ENCODE measurements at regions not wholly inside any gene's neighbourhood (a gene's known extent, or its start where the extent isn't known, plus 50 kb on each side); places are given as distances from the start of the nearest gene placed in this dataset.

DNA sequence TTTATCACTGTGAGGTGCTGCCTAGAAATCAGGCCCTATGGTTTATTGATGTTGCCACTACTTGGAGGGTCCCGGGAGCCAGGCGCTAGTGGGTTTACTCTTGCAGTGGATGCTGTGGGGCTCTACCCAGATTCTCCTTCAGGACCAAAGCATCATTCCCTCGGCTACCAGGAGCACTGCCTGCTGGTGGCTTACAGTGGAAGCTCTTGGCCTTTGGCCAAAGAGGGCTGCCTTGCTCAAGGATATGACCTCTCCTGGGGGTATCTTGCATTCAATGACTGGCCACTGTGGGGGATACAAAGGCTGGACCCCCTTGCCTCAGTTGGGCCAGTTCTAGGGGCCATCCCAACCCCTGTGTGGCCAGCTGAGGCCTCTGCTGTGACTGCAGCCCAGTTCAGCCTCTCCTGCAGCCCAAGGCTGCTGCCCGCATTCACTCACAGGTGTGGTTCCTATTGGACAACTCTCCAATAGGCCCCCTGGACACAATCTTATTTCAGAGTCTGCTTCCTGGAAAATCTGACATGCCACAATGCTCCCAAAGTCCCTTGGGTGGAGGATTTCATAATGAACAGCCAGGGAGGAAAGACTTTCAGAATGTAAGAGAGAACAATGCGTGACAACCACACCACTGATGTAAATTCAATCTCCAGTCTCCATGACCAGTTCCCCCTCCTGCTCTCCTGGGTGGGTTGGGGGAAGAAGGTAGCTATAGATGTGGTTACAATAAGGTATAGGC lies 196.3 kb downstream of the SNX10 start:
- DNase-seq (ENCODE audit: low read depth, low spot score): no peak

GRCh38 chr7:26489391-26489790 lies 197.7 kb downstream of the SNX10 start:
- no peak for DNase-seq (ENCODE audit: low read depth, low spot score)

- DNase-seq (ENCODE audit: low read depth, low spot score): no peak
These were observed 198.4 kb downstream of the SNX10 start for GRCh38 chr7:26489906-26490639.

DNA sequence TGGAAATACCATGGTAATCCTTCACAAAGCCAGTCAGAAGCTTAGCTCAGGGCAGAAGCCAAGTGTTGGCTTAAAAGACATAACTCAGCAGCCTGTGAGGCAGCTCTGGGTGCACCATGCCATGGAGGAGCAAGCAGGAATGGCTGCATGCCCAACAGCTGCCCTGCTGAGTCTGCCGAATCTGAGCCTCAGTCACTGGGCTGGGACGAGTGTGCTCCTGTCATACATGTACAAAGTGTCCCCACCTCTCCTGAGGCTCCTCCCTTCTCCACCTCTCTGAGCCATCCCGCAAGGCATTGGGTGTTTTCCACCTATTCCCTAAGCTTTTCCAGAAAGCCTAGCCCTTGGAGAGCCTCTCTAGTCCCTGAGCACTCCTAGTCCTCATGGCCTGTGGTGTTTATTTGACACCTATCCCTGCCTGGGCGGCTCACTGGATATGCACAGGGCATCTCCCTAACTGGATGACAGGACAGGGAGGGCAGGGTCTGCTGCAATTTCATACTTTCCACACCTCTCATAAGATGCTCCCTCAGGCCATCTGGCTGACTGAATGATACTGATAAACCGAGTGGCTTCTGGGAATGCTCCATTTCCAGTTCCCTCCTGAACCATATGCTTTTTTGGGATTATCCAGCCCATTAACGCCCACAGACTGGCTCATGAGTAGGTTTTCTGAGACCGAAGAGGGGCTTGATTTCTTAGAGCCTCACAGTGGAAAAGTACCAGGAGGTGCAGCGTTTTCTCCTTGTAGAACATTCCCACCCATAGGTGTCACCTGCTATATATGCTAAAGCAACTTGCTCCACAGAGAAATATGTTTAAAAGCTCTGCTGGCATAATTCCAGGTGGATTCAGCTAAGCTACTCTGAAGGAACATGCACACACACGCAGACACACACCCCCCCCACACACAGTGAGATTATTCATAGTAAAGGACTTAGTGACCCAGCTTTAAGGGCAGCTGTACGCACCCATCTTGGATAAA lies 199.3 kb downstream of the SNX10 start:
- DNase-seq (ENCODE audit: low read depth, low spot score): no peak

- no peak for DNase-seq (ENCODE audit: low read depth, low spot score)
These were observed 201.2 kb downstream of the SNX10 start for GRCh38 chr7:26492816-26493215.

- no peak for DNase-seq (ENCODE audit: low read depth, low spot score)
These were observed 202.2 kb downstream of the SNX10 start for GRCh38 chr7:26493737-26494428.

- DNase-seq (ENCODE audit: low read depth, low spot score): no peak
These were observed 203.9 kb downstream of the SNX10 start for GRCh38 chr7:26495569-26495968.

DNA sequence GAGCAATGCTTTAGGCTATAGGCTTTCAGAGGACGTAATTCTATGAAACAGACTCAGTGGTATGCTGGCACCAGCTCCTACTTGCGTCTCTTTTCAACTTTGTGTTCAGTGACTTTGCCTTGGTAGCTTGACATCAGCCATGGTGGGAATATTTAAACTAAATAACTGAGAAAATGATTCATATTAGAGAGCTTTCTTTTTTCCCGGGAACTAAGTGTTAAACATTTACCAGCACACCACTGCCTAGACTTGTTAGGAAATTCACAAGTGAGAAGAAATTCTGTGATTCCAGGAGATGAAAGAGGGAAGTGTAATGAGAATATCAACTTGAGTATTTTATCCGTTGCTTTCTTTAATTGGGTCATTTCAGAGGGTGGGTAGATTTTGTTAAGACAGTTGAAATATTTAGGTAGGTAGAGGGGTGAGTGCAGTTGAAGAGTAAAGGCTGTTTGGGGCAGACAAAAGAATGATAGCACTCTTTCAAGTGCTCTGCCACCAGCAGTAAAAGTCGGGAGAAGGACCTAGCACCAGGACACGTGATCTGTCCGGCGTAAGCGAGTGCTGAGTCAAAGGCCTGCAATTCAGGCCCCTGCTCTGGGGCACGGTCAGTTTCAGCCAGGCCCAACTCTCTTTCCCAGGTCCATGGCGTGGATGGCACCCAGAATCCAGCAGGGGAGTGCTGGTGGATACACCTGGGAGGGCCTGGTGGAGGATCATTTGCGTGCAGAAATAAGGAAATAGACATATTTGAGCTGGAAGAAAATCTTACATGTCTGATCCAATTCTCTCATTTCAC lies 206.3 kb downstream of the SNX10 start:
- DNase-seq (ENCODE audit: low read depth, low spot score): no peak

GRCh38 chr7:26499315-26499897 lies 207.7 kb downstream of the SNX10 start:
- DNase-seq (ENCODE audit: low read depth, low spot score): no peak

DNA sequence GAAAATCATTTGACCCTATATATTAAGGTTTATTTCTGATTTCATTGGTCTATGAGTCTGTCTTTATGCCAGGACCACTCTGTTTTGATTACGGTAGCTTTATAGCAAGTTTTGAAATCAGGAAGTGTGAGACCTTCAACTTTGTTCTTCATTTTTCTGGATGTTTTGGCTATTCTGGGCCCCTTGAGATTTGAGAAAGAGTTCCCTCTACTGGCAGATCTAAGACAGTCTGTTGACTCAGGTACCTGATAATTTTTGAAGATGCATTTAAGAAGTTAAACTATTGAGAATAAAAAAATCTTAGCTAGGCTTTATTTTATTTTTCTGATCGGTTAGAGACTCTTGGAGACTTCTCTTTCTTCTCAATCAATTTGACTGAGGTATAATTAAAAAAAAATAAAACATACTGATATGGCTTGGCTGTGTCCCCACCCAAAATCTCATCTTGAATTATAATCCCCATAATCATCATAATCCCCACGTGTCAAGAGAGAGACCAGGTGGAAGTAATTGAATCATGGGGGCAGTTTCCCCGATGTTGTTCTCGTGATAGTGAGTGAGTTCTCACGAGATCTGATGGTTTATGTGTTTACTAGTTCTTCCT lies 209.2 kb downstream of the SNX10 start:
- DNase-seq (ENCODE audit: low read depth, low spot score): peak; percentile 27

DNA sequence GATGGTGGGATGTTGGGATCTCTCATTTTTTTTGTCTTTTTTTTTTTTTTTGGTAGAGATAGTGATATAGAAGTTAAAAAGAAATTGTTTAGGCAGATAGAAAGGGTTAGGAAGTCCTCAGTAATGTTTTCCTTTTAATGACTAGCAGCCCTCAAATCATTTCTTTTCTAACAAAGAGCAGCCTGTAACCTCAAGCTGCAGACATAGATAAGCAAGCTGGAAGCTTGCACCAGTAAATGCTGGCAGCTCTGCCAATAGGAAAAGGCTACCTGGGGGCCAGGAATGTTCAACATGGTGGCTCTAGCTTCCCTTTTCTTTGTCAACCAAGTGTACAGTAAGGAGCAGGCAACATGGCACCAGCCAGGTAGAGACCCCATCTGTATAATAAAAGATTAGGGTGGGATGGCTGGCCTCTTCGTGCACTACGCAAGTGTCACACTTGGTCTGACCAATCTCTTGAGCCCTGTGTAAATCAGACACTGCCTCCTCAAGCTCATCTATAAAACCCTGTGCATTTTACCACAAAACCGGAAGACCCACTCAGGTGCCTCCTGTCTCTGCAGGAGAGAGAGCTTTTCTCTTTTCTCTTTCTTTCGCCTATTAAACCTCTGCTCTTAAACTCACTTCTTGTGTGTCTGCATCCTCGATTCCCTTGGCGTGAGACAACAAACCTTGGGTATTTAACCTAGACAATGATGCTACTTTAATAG lies 212.9 kb downstream of the SNX10 start:
- DNase-seq (ENCODE audit: low read depth, low spot score): no peak

DNA sequence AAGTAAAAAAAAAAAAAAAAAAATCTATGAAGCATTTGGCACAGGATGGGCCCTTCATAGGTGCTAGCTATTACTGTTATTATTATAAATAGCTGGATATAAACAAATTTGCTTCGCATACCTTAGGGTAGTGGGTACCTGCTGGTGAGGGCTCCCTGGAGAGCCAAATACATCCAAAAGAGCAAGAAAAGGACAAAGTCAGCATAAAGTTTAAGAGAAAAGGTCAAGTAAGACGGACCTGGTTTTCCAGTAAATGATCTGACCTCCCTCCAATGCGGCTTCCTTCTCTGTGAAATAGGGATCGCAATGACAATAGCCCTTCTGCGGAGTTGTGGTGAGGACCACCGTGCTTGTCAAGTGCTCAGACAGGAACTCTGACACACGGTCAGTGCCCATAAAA lies 214.5 kb downstream of the SNX10 start:
- DNase-seq (ENCODE audit: low read depth, low spot score): no peak

- no peak for DNase-seq (ENCODE audit: low read depth, low spot score)
These were observed 215.7 kb downstream of the SNX10 start for GRCh38 chr7:26507108-26507987.

GRCh38 chr7:26508481-26508880 lies 216.8 kb downstream of the SNX10 start:
- no peak for DNase-seq (ENCODE audit: low read depth, low spot score)

DNA sequence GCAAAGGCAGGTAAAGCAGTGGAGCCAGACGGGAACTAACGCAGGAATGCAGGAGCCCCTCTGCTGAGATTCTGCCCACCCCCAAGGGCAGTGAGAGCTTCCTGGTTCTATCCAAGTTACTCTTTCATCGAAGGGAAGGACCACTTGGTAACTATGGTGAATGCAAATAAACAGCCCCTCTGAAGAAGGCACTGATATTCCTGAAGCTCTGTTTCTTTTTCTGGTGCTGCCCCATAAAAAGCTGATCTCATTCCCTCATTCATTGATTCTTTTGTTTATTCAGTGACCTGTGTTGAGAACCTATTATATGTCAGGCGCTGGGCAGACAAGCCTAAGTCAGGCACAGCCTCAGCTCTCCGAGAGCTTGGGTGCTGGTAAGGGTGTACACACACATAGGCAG lies 217.3 kb downstream of the SNX10 start:
- DNase-seq (ENCODE audit: low read depth, low spot score): no peak

DNA sequence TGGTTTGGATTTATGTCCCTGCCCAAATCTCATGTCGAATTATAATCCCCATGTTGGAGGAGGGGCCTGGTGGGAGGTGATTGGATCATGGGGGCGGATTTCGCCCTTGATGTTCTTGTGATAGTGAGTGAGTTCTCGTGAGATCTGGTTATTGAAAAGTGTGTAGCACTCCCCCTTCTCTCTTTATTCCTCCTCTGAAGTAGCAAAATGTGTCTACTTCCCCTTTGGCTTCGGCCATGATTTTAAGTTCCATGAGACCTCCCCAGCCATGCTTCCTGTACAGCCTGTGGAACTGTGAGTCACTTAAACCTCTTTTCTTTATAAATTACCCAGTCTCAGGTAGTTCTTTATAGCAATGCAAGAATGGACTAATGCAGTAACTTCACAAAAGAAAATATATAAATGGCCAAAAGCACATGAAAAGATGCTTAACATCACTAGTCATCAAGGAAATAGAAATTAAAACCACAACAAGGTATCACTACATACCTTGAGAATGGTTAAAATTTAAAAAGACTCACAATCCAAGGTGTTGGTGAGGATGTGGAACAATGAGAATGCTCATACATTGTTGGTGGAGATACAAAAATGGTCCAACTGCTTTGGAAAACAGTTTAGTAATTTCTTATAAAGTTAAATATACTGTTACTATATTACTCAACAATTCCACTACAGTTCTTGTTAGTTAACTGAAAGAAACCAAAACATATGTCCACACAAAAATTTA lies 218.7 kb downstream of the SNX10 start:
- no peak for DNase-seq (ENCODE audit: low read depth, low spot score)

DNA sequence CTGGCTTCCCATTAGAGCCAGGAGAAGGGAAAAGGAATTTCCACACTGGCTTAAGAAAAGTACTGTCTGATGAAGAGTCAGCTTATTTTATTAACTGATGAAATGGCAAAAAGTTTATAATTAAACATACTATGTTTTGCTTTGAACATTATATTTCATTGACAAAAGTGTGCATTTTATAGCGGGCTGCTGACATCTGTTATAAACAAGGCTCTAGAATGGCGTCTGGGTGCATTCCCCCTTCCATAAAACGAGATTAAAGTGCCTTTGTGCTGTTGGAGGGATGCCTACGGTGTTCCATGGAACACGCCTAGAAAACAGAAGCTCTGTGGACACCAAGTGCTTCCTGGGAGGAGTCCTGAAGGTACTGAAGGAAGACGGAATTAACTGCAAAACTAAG lies 220.2 kb downstream of the SNX10 start:
- no peak for DNase-seq (ENCODE audit: low read depth, low spot score)
